HCT116 (cell line): ENCODE measurements at regions not wholly inside any gene's neighbourhood (a gene's known extent, or its start where the extent isn't known, plus 50 kb on each side); places are given as distances from the start of the nearest gene placed in this dataset.

Experiments
- ATAC-seq: fragments of 200-7000 bp; cut with Tn5 transposase; 2 replicates; pipeline ENCODE4 v1.9.1; 2020; ENCODE audit warnings: mild to moderate bottlenecking, moderate library complexity
- BruUV-seq: library from RNA; stranded (reverse); fragments of 400-500 nt; replicated peaks from 2 replicates; lab custom pipeline; 2021; lab: Mats Ljungman, UMichigan
- CTCF ChIA-PET: fragments of 300-600 bp; sonication (Branson Sonifier 250); formaldehyde crosslinking; loops from one replicate; lab custom pipeline; 2021; ENCODE audit warnings: antibody characterized with exemption; lab: Charles Lee
- POLR2A ChIA-PET: fragments of 300-600, 350-600 bp; sonication (Branson Sonifier 250); formaldehyde crosslinking; loops from one replicate; lab custom pipeline; 2021; ENCODE audit warnings: antibody characterized with exemption; lab: Charles Lee
- RAD21 ChIA-PET, 2 experiments: fragments of 300-600 bp; sonication (Branson Sonifier 250); formaldehyde crosslinking; loops; one replicate each; lab custom pipeline; 2023; ENCODE audit warnings: low total read pairs in 2 of 2; ENCODE audit not compliant: uncharacterized antibody in 2 of 2, unreplicated experiment in 2 of 2, low non-redundant PET in 1 of 2; lab: Charles Lee
- DNase-seq: peaks from one replicate; pipeline ENCODE4 v3.0.0-alpha.2; 2010; ENCODE audit warnings: low read depth, low spot score
- H2AFZ ChIP-seq: fragments of 200-600 bp; shearing (Covaris generic), sonication (generic); 2 replicates; pipeline ENCODE4 v1.6.1; 2017; ENCODE audit warnings: low read depth, mixed run types, mixed read lengths, antibody characterized with exemption, low read length; ENCODE audit not compliant: poor library complexity, severe bottlenecking
- H3K27ac ChIP-seq: 2 replicates; pipeline ENCODE4 v1.5.1; 2012; ENCODE audit warnings: low read depth, low read length
- H3K27me3 ChIP-seq: fragments of 200-600 bp; sonication (generic); 2 replicates; pipeline ENCODE4 v1.6.1; 2016; ENCODE audit warnings: mixed run types, low read length, mixed read lengths; ENCODE audit not compliant: insufficient read depth
- H3K36me3 ChIP-seq, 2 experiments: fragments of 200-500 bp in 1 of 2; fragments of 200-600 bp in 1 of 2; sonication (Bioruptor generic) in 1 of 2; sonication (generic) in 1 of 2; 2 replicates each; pipeline versions ENCODE4 v1.5.1 to v1.6.1; 2014 to 2016; ENCODE audit warnings: low read length in 2 of 2, inconsistent platforms in 1 of 2, mixed read lengths in 1 of 2, mixed run types in 1 of 2; ENCODE audit not compliant: insufficient read depth in 2 of 2, control insufficient read depth in 1 of 2
- H3K4me1 ChIP-seq, 2 experiments: fragments of 200-600 bp in 1 of 2; sonication (generic) in 1 of 2; 2 replicates each; pipeline versions ENCODE4 v1.5.1 to v1.6.1; 2012 to 2017; ENCODE audit warnings: low read length in 2 of 2, inconsistent platforms in 1 of 2, mild to moderate bottlenecking in 1 of 2, mixed read lengths in 1 of 2, mixed run types in 1 of 2, moderate library complexity in 1 of 2; ENCODE audit not compliant: insufficient read depth in 2 of 2, control insufficient read depth in 1 of 2
- H3K4me2 ChIP-seq: fragments of 200-600 bp; sonication (generic); 2 replicates; pipeline ENCODE4 v1.6.1; 2017; ENCODE audit warnings: mixed run types, low read length, mixed read lengths
- H3K4me3 ChIP-seq, 2 experiments: fragments of 200-600 bp in 1 of 2; sonication (generic) in 1 of 2; replicated peaks in 1 of 2; 2 replicates each; pipeline ENCODE4 v1.5.1; 2011 to 2016; ENCODE audit warnings: low read length in 2 of 2, control low read depth in 1 of 2, low read depth in 1 of 2, mild to moderate bottlenecking in 1 of 2, mixed read lengths in 1 of 2, mixed run types in 1 of 2
- H3K79me2 ChIP-seq: fragments of 200-600 bp; sonication (generic); 2 replicates; pipeline ENCODE4 v1.6.1; 2017; ENCODE audit warnings: mild to moderate bottlenecking, mixed run types, low read length, moderate library complexity, mixed read lengths; ENCODE audit not compliant: insufficient read depth
- H3K9ac ChIP-seq: fragments of 200-600 bp; sonication (generic); 2 replicates; pipeline ENCODE4 v1.6.1; 2016; ENCODE audit warnings: low read length, mixed read lengths
- H3K9me2 ChIP-seq: fragments of 200-600 bp; sonication (generic), shearing (Covaris generic); 2 replicates; pipeline ENCODE4 v1.6.1; 2017; ENCODE audit warnings: mixed run types, mild to moderate bottlenecking, moderate library complexity; ENCODE audit not compliant: insufficient read depth
- H3K9me3 ChIP-seq, 2 experiments: fragments of 200-500 bp in 1 of 2; fragments of 200-600 bp in 1 of 2; sonication (Bioruptor generic) in 1 of 2; sonication (generic) in 1 of 2; 2 replicates each; pipeline ENCODE4 v1.6.1; 2014 to 2017; ENCODE audit warnings: low read length in 2 of 2, mixed read lengths in 2 of 2, inconsistent platforms in 1 of 2, low read depth in 1 of 2, mild to moderate bottlenecking in 1 of 2, mixed run types in 1 of 2, moderate library complexity in 1 of 2; ENCODE audit not compliant: control insufficient read depth in 1 of 2, insufficient read depth in 1 of 2
- H4K20me1 ChIP-seq: fragments of 200-600 bp; sonication (generic), shearing (Covaris generic); 2 replicates; pipeline ENCODE4 v1.6.1; 2017; ENCODE audit warnings: mixed run types, mild to moderate bottlenecking, moderate library complexity; ENCODE audit not compliant: insufficient read depth
- ATF3 ChIP-seq: IDR thresholded peaks from 2 replicates; pipeline ENCODE4 v1.6.1; 2012
- CBX3 ChIP-seq: IDR thresholded peaks from 2 replicates; pipeline ENCODE4 v1.6.1; 2012; ENCODE audit warnings: low read depth
- CEBPB ChIP-seq: IDR thresholded peaks from 2 replicates; pipeline ENCODE4 v1.6.1; 2012; ENCODE audit warnings: low read depth
- EGR1 ChIP-seq: IDR thresholded peaks from 2 replicates; pipeline ENCODE4 v1.6.1; 2012; ENCODE audit warnings: low read depth
- ELF1 ChIP-seq: IDR thresholded peaks from 2 replicates; pipeline ENCODE4 v1.6.1; 2012; ENCODE audit warnings: low read depth, borderline replicate concordance
- EZH2 ChIP-seq: fragments of 200-600 bp; sonication (generic); IDR thresholded peaks from 2 replicates; pipeline ENCODE4 v1.6.1; 2017; ENCODE audit warnings: antibody characterized with exemption, mixed run types
- EZH2phosphoT487 ChIP-seq: fragments of 200-600 bp; IDR thresholded peaks from 2 replicates; pipeline ENCODE4 v1.6.1; 2018; ENCODE audit warnings: antibody characterized with exemption, borderline replicate concordance
- FOSL1 ChIP-seq: IDR thresholded peaks from 2 replicates; pipeline ENCODE4 v1.6.1; 2012; ENCODE audit warnings: low read depth
- JUND ChIP-seq: IDR thresholded peaks from 2 replicates; pipeline ENCODE4 v1.6.1; 2012
- POLR2AphosphoS5 ChIP-seq: IDR thresholded peaks from 2 replicates; pipeline ENCODE4 v1.6.1; 2011; ENCODE audit warnings: mild to moderate bottlenecking, low read depth, low read length, moderate library complexity
- REST ChIP-seq: IDR thresholded peaks from 2 replicates; pipeline ENCODE4 v1.6.1; 2012; ENCODE audit warnings: low read depth
- SP1 ChIP-seq: IDR thresholded peaks from 2 replicates; pipeline ENCODE4 v1.6.1; 2012; ENCODE audit warnings: low read depth
- SRF ChIP-seq: IDR thresholded peaks from 2 replicates; pipeline ENCODE4 v1.6.1; 2012; ENCODE audit warnings: low read depth
- YY1 ChIP-seq: IDR thresholded peaks from 2 replicates; pipeline ENCODE4 v1.6.1; 2011; ENCODE audit warnings: low read length, low read depth, moderate library complexity, mild to moderate bottlenecking; ENCODE audit not compliant: insufficient replicate concordance; ENCODE audit errors: extremely low read depth
- ZBTB33 ChIP-seq: IDR thresholded peaks from 2 replicates; pipeline ENCODE4 v1.6.1; 2011; ENCODE audit warnings: mild to moderate bottlenecking, low read length, moderate library complexity; ENCODE audit not compliant: insufficient replicate concordance; ENCODE audit errors: extremely low read depth
- ZFX ChIP-seq: fragments of 450-650 bp; IDR thresholded peaks from 2 replicates; pipeline ENCODE4 v1.6.1; 2017
- intact Hi-C: fragments of 100-400 bp; cut with micrococcal nuclease; formaldehyde crosslinking; loops from 2 replicates; pipeline ENCODE4 v1.10.0; 2022

- POLR2A ChIA-PET = no interaction called here
- Histone ChIP-seq H3K4me1 (peaks cover 0 to 6% of the 10 kb centered on the region in 2 experiments; a peak in 1 of 4 replicates), H3K79me2 (no peaks in the 10 kb centered on the region), H3K4me2 (no peak overlapping the region), H4K20me1 (no peaks in the 10 kb centered on the region), H3K4me3 (no peak overlapping the region), H3K9ac (no peak overlapping the region), H3K9me2 (no peaks in the 10 kb centered on the region; the same call in 1 of the 2 replicates), H3K27ac (no peak overlapping the region), H3K9me3 (no peaks in the 10 kb centered on the region), H3K27me3 (no peaks in the 10 kb centered on the region), H3K36me3 (no peaks in the 10 kb centered on the region), H2AFZ (no peak overlapping the region)
- CTCF ChIA-PET = interaction anchor here (1.3 kb wide), 1 partner anchor 17 kb away, joined by 5 read pairs; no protein-coding TSS in a partner anchor
- TF ChIP-seq FOSL1 (no peak), SP1 (no peak), ELF1 (no peak), CBX3 (no peak), SRF (no peak), CEBPB (no peak), ATF3 (no peak), ZFX (no peak), POLR2AphosphoS5 (no peak), EGR1 (no peak), JUND (no peak), ZBTB33 (no peak), EZH2phosphoT487 (no peak), REST (no peak), EZH2 (no peak), YY1 (no peak)
- RAD21 ChIA-PET = no interaction called here
- intact Hi-C loops = no loop called here
- DNase-seq (no peak), ATAC-seq (no peak)
- BruUV-seq = no TSS peak
These were observed 283.6 kb upstream of the TPM1 start for GRCh38 chr15:62758952-62759349.
